AG09319 (cell line): ENCODE measurements at regions not wholly inside any gene's neighbourhood (a gene's known extent, or its start where the extent isn't known, plus 50 kb on each side); places are given as distances from the start of the nearest gene placed in this dataset.
A peak's percentile ranks its signal among the peaks of the same experiment; 100 is the strongest.

Experiments
- DNase-seq: peaks from one replicate; pipeline ENCODE4 v3.0.0-alpha.2; 2010; ENCODE audit warnings: low read depth; ENCODE audit errors: extremely low read depth
- CTCF ChIP-seq: IDR thresholded peaks from 2 replicates; pipeline ENCODE4 v1.5.1; 2011; ENCODE audit warnings: low read depth, mild to moderate bottlenecking, inconsistent platforms, low read length, moderate library complexity

- no peak for DNase-seq
- TF ChIP-seq CTCF = no peak
These were observed 74.5 kb upstream of the NT5C1B start for GRCh38 chr2:18663861-18664260.

DNA sequence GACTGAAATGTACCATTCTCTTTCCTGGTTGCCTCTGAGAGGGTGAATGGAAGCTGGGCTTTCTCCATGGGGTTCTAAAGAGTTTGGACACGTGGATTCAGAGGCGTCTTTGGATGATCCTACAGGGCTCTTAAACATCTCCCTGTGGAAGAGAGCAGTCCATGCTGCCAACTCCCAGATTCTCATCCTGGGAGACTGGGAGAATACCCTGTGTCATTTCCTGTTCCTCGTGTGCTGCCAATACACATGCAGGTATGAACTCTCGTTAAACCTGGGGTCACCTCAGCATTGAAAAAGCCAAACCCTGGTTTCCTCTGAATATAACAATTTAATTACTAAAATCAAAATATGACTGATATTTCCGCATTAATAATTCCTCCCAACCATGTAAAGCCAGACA is 73.3 kb upstream of the NT5C1B start:
- TF ChIP-seq CTCF = no peak
- DNase-seq = no peak

DNA sequence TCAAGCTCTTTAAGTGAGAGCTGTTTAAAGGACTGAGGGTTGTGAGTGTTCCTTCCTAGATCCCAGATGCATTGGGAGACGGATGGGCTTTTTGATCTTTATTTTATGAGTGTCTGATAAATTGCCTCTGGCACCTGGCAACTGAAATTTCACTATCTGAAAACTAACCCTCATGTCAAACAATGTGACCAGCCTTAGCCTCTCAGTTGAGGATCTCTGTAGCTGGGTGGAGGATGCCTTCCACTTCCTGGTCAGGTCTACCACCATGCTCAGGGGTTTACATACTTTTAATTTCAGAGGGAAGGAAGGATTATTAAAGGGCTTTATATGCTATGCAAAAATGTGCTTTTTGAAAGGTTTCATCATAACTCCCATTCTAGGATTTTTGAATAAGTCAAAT is 70.5 kb upstream of the NT5C1B start:
- DNase-seq = no peak
- TF ChIP-seq CTCF = no peak

DNA sequence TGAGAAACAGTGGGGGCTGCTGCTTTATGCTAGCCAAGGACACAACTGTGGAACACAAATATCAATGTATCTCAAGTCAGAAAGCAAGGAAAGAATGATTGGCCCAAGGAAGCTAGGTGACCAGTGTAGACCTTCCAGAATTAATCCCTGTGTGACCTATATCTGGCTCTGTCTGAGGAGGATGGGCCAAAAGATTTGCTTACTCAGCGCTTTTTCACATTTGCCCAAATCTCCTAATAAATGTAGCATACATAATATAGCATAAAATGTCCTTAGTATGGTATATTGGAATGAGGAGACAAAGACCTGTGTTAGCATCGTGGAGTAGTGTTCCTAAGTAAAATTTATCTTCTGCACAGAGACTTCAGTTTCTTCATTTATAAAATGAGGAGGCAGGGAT is 66.7 kb upstream of the NT5C1B start:
- no peak for TF ChIP-seq CTCF
- no peak for DNase-seq

GRCh38 chr2:18651842-18652774 is 62.7 kb upstream of the NT5C1B start:
- TF ChIP-seq CTCF = no peak
- peak; percentile 4 for DNase-seq

GRCh38 chr2:18650221-18650620 is 60.9 kb upstream of the NT5C1B start:
- no peak for DNase-seq
- no peak for TF ChIP-seq CTCF

DNA sequence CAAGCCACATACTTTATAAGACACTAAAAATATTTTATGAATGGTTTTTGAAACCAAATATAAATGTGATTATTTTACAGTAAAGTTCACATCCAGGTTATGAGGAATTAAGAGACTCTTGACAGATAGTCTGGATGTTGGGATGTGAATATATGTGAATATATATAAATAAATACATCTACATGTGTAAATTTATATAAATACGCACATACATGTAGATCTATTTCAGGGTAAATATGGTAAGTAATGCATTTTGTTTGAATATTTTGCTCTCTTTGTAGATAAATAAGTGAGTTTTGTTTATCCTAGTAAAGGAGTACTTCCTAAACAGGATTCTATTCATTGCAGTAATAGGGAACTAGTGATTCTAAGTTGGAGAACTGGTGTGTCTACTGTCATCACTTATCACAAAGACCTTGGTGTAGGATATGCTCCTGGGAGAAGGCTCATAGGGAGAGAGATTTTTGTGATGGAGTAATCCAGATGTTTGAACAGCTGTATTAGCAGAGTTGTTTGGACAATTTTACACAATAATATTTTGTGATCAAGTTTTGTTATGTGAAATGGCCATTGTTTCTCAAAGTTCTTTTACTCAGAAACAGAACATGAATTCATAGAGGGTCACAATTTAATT is 60.2 kb upstream of the NT5C1B start:
- TF ChIP-seq CTCF = no peak
- no peak for DNase-seq
